Neuronal stem cell (in vitro differentiated cells): ENCODE measurements at regions not wholly inside any gene's neighbourhood (a gene's known extent, or its start where the extent isn't known, plus 50 kb on each side); places are given as distances from the start of the nearest gene placed in this dataset.

Experiments used
- DNase-seq: peaks from one replicate; pipeline ENCODE4 v3.0.0-alpha.2; 2013; ENCODE audit warnings: low spot score
- H2AFZ ChIP-seq: one replicate; pipeline ENCODE4 v1.6.1; 2013; ENCODE audit warnings: mild to moderate bottlenecking, low read length, inconsistent platforms
- H2AK5ac ChIP-seq: 2 replicates; pipeline ENCODE4 v1.6.1; 2013; ENCODE audit warnings: low read depth, mild to moderate bottlenecking, inconsistent platforms, low read length, moderate library complexity, mixed read lengths
- H2BK120ac ChIP-seq: 2 replicates; pipeline ENCODE4 v1.6.1; 2013; ENCODE audit warnings: low read depth, mild to moderate bottlenecking, inconsistent platforms, low read length, moderate library complexity, mixed read lengths
- H2BK12ac ChIP-seq: one replicate; pipeline ENCODE4 v1.6.1; 2013; ENCODE audit warnings: low read length, inconsistent platforms
- H2BK15ac ChIP-seq: 2 replicates; pipeline ENCODE4 v1.6.1; 2013; ENCODE audit warnings: mild to moderate bottlenecking, low read length, inconsistent platforms, mixed read lengths
- H2BK5ac ChIP-seq: one replicate; pipeline ENCODE4 v1.6.1; 2013; ENCODE audit warnings: inconsistent platforms, mild to moderate bottlenecking, low read length, moderate library complexity
- H3K14ac ChIP-seq: one replicate; pipeline ENCODE4 v1.6.1; 2013; ENCODE audit warnings: low read length, inconsistent platforms
- H3K18ac ChIP-seq: 2 replicates; pipeline ENCODE4 v1.6.1; 2013; ENCODE audit warnings: low read length, inconsistent platforms
- H3K23ac ChIP-seq: 2 replicates; pipeline ENCODE4 v1.6.1; 2013; ENCODE audit warnings: low read depth, mild to moderate bottlenecking, mixed read lengths, low read length, inconsistent platforms; ENCODE audit not compliant: poor library complexity
- H3K27ac ChIP-seq: replicated peaks from 3 replicates; pipeline ENCODE4 v1.5.1; 2013; ENCODE audit warnings: low read length, inconsistent platforms
- H3K27me3 ChIP-seq, 3 experiments: 2 replicates each; pipeline ENCODE4 v1.6.1; 2013; ENCODE audit warnings: low read length in 3 of 3, mild to moderate bottlenecking in 2 of 3, inconsistent platforms in 1 of 3, low read depth in 1 of 3, mixed read lengths in 1 of 3, moderate library complexity in 1 of 3; ENCODE audit not compliant: control insufficient read depth in 3 of 3, insufficient read depth in 3 of 3
- H3K36me3 ChIP-seq, 2 donors: replicated peaks in 1 of 2; 2 replicates each; pipeline ENCODE4 v1.6.1; 2013; ENCODE audit warnings: low read length in 2 of 2; ENCODE audit not compliant: control insufficient read depth in 2 of 2, insufficient read depth in 2 of 2
- H3K4ac ChIP-seq: 2 replicates; pipeline ENCODE4 v1.6.1; 2013; ENCODE audit warnings: inconsistent platforms, mild to moderate bottlenecking, low read length, moderate library complexity
- H3K4me1 ChIP-seq, 2 donors: 1 replicate in 1 of 2; 2 replicates in 1 of 2; pipeline ENCODE4 v1.6.1; 2013; ENCODE audit warnings: low read length in 2 of 2, low read depth in 1 of 2; ENCODE audit not compliant: control insufficient read depth in 2 of 2, insufficient read depth in 1 of 2
- H3K4me2 ChIP-seq: one replicate; pipeline ENCODE4 v1.6.1; 2013; ENCODE audit warnings: mild to moderate bottlenecking, low read length, inconsistent platforms; ENCODE audit not compliant: insufficient read depth, poor library complexity, severe bottlenecking
- H3K4me3 ChIP-seq, 2 donors: 2 replicates each; pipeline ENCODE4 v1.5.1; 2013; ENCODE audit warnings: low read length in 2 of 2, mild to moderate bottlenecking in 2 of 2, inconsistent platforms in 1 of 2, moderate library complexity in 1 of 2
- H3K79me1 ChIP-seq: one replicate; pipeline ENCODE4 v1.6.1; 2013; ENCODE audit warnings: low read depth, mild to moderate bottlenecking, inconsistent platforms, low read length, moderate library complexity
- H3K9ac ChIP-seq: one replicate; pipeline ENCODE4 v1.6.1; 2013; ENCODE audit warnings: mild to moderate bottlenecking, low read depth, low read length, inconsistent platforms; ENCODE audit not compliant: poor library complexity
- H3K9me3 ChIP-seq, 2 donors: replicated peaks in 1 of 2; 2 replicates each; pipeline versions ENCODE3 to v1.6.1; 2013; ENCODE audit warnings: low read length in 2 of 2, mild to moderate bottlenecking in 2 of 2, inconsistent platforms in 1 of 2, low read depth in 1 of 2, mixed read lengths in 1 of 2, moderate library complexity in 1 of 2; ENCODE audit not compliant: control insufficient read depth in 2 of 2, insufficient read depth in 1 of 2
- H4K8ac ChIP-seq: one replicate; pipeline ENCODE4 v1.6.1; 2013; ENCODE audit warnings: low read depth, mild to moderate bottlenecking, inconsistent platforms, low read length, moderate library complexity
- H4K91ac ChIP-seq: one replicate; pipeline ENCODE4 v1.6.1; 2013; ENCODE audit warnings: low read length, low read depth, mild to moderate bottlenecking, inconsistent platforms; ENCODE audit not compliant: poor library complexity
- WGBS, 2 donors: extraction: QIAGEN DNeasy Blood & Tissue Kit; methylation state at CpG; one replicate each; pipeline ENCODE4 v1.1.7; 2013; ENCODE audit warnings: missing lambda C conversion rate in 2 of 2, mixed read lengths in 1 of 2; ENCODE audit not compliant: insufficient read length in 2 of 2, insufficient replicate concordance in 1 of 2; ENCODE audit errors: extremely low coverage in 2 of 2; 5-methylcytosine and 5-hydroxymethylcytosine counted together

DNA sequence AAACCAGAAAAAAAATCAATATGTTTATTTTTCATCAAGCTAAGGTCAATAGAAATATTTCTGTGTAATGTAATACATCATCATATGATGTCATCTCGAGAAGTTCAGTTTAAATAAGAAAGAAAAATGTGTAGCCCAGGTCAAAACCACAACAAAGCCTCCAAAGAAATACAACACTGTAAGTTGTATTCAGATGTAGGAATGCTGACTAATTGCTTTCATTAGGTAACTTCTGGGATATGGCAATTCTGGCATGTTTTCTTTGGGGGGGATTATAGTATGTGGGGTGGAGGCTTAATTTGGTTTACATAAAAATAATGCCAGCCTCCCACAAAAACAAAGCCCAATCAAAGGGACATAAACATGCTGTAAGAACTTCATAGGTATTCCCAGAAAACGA is 881.8 kb upstream of the CITED2 start:
- no peak overlapping the region for H2BK15ac ChIP-seq
- H3K36me3 ChIP-seq = no peaks in the 10 kb centered on the region
- H3K4me3 ChIP-seq = no peak overlapping the region
- no peak overlapping the region for H3K18ac ChIP-seq
- no peak overlapping the region for H2AFZ ChIP-seq
- no peak overlapping the region for H3K4me2 ChIP-seq
- no peak overlapping the region for H2BK12ac ChIP-seq
- H3K9me3 ChIP-seq = no peaks in the 10 kb centered on the region
- H3K27me3 ChIP-seq = no peaks in the 10 kb centered on the region
- H3K27ac ChIP-seq = no peak overlapping the region
- no peak overlapping the region for H3K9ac ChIP-seq
- DNase-seq = no peak
- H3K4ac ChIP-seq = no peak overlapping the region
- no CpG with 5 or more reads among the region's 2 CpGs for WGBS, 2 donors
- no peaks in the 10 kb centered on the region for H3K4me1 ChIP-seq
- H3K79me1 ChIP-seq = no peaks in the 10 kb centered on the region
- no peak overlapping the region for H2BK5ac ChIP-seq
- no peak overlapping the region for H2AK5ac ChIP-seq
- H3K23ac ChIP-seq = no peak overlapping the region
- H2BK120ac ChIP-seq = no peak overlapping the region
- H4K91ac ChIP-seq = no peak overlapping the region
- no peak overlapping the region for H3K14ac ChIP-seq
- H4K8ac ChIP-seq = no peak overlapping the region

DNA sequence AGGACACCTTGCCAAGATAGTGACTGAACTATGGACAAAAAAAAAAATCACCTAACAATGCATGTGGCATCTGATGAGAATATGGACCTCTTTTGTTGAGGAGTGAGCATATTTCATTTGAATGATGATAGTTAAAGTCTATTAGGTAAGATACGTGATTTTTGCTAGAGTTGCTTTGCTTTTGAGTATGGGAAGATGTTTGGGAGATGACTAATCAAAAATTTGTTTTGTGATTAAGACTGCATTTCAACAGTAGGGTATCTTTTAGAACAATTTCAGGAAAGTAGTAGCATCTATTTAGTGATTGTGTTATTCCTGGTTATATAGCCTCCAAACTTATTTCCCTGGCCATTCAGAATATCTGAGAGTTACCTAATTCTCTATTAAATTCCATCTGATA is 878.6 kb upstream of the CITED2 start:
- no peak overlapping the region for H2AFZ ChIP-seq
- no peak overlapping the region for H3K18ac ChIP-seq
- WGBS, 2 donors = no CpG with 5 or more reads among the region's 1 CpG
- DNase-seq = no peak
- no peak overlapping the region for H3K14ac ChIP-seq
- no peaks in the 10 kb centered on the region for H3K79me1 ChIP-seq
- H2AK5ac ChIP-seq = no peak overlapping the region
- no peaks in the 10 kb centered on the region for H3K36me3 ChIP-seq
- no peak overlapping the region for H3K9ac ChIP-seq
- no peak overlapping the region for H3K23ac ChIP-seq
- no peak overlapping the region for H4K8ac ChIP-seq
- no peaks in the 10 kb centered on the region for H3K9me3 ChIP-seq
- no peak overlapping the region for H3K4me2 ChIP-seq
- no peak overlapping the region for H3K4ac ChIP-seq
- H3K4me1 ChIP-seq = no peaks in the 10 kb centered on the region
- no peaks in the 10 kb centered on the region for H3K27me3 ChIP-seq
- no peak overlapping the region for H2BK12ac ChIP-seq
- H3K4me3 ChIP-seq = no peak overlapping the region
- no peak overlapping the region for H4K91ac ChIP-seq
- no peak overlapping the region for H2BK5ac ChIP-seq
- H3K27ac ChIP-seq = no peak overlapping the region
- H2BK15ac ChIP-seq = no peak overlapping the region
- no peak overlapping the region for H2BK120ac ChIP-seq

DNA sequence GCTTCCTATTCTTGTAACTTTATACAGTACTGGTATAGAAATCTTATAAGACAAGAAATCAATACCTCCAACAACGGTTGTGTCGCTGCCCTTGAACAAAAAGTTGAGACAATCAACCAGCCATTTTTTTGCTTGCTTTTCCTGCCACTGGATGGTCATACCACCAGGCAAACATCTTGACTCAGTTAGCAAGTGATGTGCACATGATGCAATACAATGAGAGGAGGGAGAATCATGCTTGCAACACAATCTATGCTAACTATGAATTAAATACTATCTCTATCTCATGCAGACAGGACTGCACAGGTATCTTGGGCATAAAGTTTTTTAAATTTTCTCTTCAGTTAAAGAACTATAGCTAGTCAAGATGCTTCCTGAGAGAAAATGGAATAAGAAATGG is 877.7 kb upstream of the CITED2 start:
- Histone ChIP-seq H3K9me3 (no peaks in the 10 kb centered on the region), H3K4ac (no peak overlapping the region), H2BK15ac (no peak overlapping the region), H2BK12ac (no peak overlapping the region), H3K4me1 (no peaks in the 10 kb centered on the region), H3K23ac (no peak overlapping the region), H2AFZ (no peak overlapping the region), H2BK120ac (no peak overlapping the region), H3K27me3 (no peaks in the 10 kb centered on the region), H3K9ac (no peak overlapping the region), H3K14ac (no peak overlapping the region), H3K36me3 (no peaks in the 10 kb centered on the region), H4K8ac (no peak overlapping the region), H3K79me1 (no peaks in the 10 kb centered on the region), H3K4me3 (no peak overlapping the region), H3K4me2 (no peak overlapping the region), H2BK5ac (no peak overlapping the region), H3K27ac (no peak overlapping the region), H3K18ac (no peak overlapping the region), H4K91ac (no peak overlapping the region), H2AK5ac (no peak overlapping the region)
- WGBS, 2 donors = no CpG with 5 or more reads among the region's 2 CpGs
- DNase-seq = no peak

DNA sequence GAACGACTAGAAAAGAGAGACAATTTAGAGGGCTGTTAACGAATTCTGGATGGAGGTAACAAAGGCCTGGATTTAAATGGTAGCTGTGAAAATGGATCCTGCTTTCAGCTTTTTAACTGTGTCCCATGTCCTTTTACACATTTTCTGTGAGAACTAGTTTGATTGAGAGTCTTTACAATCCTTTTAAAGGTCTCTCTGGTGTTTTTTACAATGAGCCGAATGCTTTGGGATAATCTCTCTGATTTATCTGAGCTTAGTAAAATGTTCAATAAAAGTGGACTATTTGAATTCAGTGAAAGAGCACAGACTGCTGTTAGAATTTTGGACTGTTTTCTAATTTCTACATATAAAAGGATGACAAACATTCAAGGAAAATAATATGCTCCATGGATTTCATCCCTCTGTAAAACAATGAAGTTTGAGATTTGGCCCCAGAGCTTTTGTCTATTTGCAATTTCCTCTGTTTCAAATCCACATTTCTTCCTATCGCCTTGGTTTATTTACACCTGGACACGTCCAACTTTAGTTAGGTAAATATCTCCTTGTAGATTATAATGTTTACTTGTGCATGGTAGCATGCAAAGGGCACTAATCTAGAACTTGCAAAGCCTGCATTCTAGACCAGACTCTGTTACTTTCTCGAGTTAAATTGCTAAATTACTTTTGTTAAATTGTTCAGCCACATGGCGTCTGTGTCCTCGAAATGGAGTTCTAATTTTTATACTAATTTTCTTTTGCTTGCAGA is 871.0 kb upstream of the CITED2 start:
- H4K91ac ChIP-seq = no peak overlapping the region
- H2BK15ac ChIP-seq = no peak overlapping the region
- no peak overlapping the region for H3K23ac ChIP-seq
- H2BK120ac ChIP-seq = no peak overlapping the region
- H3K27ac ChIP-seq = peak overlapping the region; percentile 10
- H3K9ac ChIP-seq = no peak overlapping the region
- no peaks in the 10 kb centered on the region for H3K27me3 ChIP-seq
- no peak overlapping the region for H4K8ac ChIP-seq
- H2AFZ ChIP-seq = no peak overlapping the region
- H3K9me3 ChIP-seq = peaks cover 0 to 4% of the 10 kb centered on the region in 2 donors
- H3K79me1 ChIP-seq = no peaks in the 10 kb centered on the region
- H2AK5ac ChIP-seq = no peak overlapping the region
- H3K36me3 ChIP-seq = no peaks in the 10 kb centered on the region
- H3K4me3 ChIP-seq = no peak overlapping the region
- H3K4me1 ChIP-seq = no peaks in the 10 kb centered on the region
- H3K4me2 ChIP-seq = no peak overlapping the region
- H2BK5ac ChIP-seq = no peak overlapping the region
- H3K4ac ChIP-seq = no peak overlapping the region
- H3K14ac ChIP-seq = no peak overlapping the region
- no CpG with 5 or more reads among the region's 8 CpGs for WGBS, 2 donors
- no peak for DNase-seq
- H3K18ac ChIP-seq = no peak overlapping the region
- H2BK12ac ChIP-seq = no peak overlapping the region
